ENCODE measurements at regions not wholly inside any gene's neighbourhood (a gene's known extent, or its start where the extent isn't known, plus 50 kb on each side); places are given as distances from the start of the nearest gene placed in this dataset.
A peak's percentile ranks its signal among the peaks of the same experiment; 100 is the strongest.

DNA sequence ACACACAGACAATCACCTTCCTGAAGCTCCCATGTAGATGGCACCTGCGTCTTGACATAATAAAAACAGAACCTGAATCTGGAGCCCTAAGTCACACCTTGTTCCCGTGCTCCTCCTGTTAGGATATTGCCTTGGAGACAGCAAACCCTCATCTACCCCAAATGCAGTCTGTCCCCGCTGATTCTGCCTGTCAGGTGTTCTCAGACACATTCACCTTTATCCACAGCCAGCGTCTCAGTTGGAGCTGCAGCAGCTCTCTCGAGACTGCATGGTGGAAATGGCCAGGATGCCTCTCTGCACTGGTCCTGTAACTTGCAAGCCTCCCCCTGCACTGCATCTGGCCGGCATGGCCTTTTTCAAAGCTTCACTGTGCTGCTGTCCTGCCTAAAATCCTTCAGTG lies 218.0 kb upstream of the ZNF32 start:
- Mint-ChIP-seq H3K27ac (no peak overlapping the region), H3K9me3 (ENCODE audit: insufficient read depth) (no peaks in the 10 kb centered on the region), H3K36me3 (ENCODE audit: low read depth) (no peaks in the 10 kb centered on the region), H3K4me3 (no peak overlapping the region), H3K4me1 (ENCODE audit: low read depth) (peaks cover 6% of the 10 kb centered on the region), H3K27me3 (ENCODE audit: low read depth) (peaks cover 9% of the 10 kb centered on the region)
- no peak for ATAC-seq
- ChIA-PET POLR2A (no interaction called here), CTCF (no interaction called here)
- no peak for DNase-seq

DNA sequence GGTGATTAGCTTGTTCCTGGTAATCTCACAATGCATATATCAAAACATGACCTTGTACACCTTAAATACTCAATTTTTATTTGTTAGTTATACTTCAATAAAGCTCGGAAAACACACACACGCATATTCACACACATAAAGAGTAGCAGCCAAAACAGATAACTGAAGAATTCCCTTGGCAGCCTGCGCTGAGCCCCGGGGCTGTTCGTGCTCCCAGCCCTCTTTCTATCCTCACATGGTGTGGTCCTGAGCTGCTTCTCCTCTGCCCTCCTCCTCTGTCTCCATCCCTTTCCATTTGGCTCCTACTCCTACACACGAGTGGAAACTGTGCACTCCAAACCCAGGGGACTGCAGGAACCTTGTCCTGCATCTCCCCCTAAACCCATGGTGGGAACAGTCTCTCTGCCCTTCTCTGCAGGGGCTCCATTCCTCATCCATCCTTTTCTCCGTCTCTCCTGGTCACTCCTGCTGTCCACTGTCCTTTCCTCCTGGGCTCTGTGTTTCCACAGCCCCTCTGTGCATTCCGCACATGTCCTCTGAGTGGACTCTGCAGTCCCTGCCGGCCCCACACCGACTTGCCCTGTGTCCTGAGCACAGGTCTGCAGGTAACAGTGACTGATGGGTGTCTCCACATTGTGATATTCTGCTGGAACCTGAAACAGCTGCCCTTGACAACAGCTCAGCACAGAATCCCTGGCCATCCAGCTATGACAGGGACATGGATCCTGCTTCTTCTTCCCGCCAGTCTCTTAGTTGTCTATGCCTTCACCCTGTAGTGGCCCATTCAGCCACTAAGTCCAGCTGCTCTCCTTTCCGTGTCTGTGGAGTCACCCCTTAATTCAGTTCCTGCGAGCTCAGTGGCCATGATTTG lies 216.8 kb upstream of the ZNF32 start:
- H3K27me3 Mint-ChIP-seq (ENCODE audit: low read depth) = peaks cover 10% of the 10 kb centered on the region
- ATAC-seq = no peak
- POLR2A ChIA-PET = interaction anchor here (0.5 kb wide), 1 partner anchor 321 kb away, joined by 3 read pairs; no protein-coding TSS in a partner anchor
- no peaks in the 10 kb centered on the region for H3K9me3 Mint-ChIP-seq (ENCODE audit: insufficient read depth)
- H3K4me3 Mint-ChIP-seq = no peak overlapping the region
- CTCF ChIA-PET = no interaction called here
- H3K27ac Mint-ChIP-seq = no peak overlapping the region
- H3K36me3 Mint-ChIP-seq (ENCODE audit: low read depth) = no peaks in the 10 kb centered on the region
- peaks cover 6% of the 10 kb centered on the region for H3K4me1 Mint-ChIP-seq (ENCODE audit: low read depth)
- no peak for DNase-seq

DNA sequence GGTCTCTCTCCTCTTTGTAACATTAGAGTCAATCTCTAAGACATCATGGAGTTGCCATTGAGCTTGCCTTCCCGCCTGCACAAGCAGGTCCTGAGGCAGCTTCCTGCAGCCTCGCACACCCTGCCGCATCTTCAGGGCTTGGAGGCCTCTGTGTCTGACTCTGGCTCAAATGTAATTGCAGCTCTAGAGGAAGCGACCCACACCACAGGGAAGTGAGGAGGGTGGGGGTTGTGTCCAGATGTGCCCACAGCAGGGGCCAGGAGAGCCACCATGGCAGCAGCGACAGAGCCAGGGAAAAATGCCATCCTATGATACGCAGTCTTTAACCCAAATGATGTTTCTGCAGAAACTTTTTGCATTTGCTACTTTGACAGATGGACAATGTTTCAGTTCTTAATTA lies 216.0 kb upstream of the ZNF32 start:
- H3K36me3 Mint-ChIP-seq (ENCODE audit: low read depth) = no peaks in the 10 kb centered on the region
- no peak for ATAC-seq
- H3K9me3 Mint-ChIP-seq (ENCODE audit: insufficient read depth) = no peaks in the 10 kb centered on the region
- H3K27me3 Mint-ChIP-seq (ENCODE audit: low read depth) = peaks cover 12% of the 10 kb centered on the region
- CTCF ChIA-PET = no interaction called here
- H3K4me3 Mint-ChIP-seq = no peak overlapping the region
- peaks cover 6% of the 10 kb centered on the region for H3K4me1 Mint-ChIP-seq (ENCODE audit: low read depth)
- POLR2A ChIA-PET = no interaction called here
- H3K27ac Mint-ChIP-seq = no peak overlapping the region
- no peak for DNase-seq

DNA sequence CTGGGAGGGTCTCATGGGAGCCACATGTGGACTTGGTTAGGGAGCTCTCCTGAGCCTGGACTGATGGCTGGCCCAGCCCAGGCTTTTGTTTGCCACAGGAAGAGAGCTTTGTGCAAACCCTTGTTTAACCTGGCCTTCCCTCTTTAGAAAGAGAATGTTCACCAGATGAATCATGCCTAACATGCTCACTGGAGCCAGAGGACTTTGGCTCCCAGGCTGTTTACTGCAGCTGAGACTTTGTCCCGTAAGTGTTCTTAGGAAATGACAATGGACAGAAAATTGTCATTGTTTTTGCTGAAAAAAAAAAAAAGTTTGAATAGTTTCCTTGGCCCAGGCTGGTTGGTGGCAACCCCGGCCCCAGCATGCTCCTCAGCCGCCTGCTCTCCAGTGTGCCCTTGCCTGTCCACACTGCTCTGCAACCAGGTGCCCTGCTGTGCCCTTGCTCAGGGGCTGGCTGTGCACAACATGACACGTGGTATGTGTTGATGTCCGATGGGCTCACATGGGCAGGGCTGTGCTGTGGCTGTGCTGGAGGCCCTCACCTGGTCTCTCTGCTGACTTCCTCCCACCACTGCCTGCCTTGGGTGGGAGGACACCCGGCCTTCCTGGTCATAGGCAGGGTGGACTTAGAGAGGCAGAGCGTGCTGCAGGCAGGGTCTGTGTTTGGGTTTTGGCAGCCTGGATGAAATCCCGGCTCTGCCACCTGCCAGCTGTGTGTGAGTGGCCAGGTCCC lies 215.3 kb upstream of the ZNF32 start:
- Mint-ChIP-seq H3K27ac (no peak overlapping the region), H3K36me3 (ENCODE audit: low read depth) (no peaks in the 10 kb centered on the region), H3K9me3 (ENCODE audit: insufficient read depth) (no peaks in the 10 kb centered on the region), H3K4me1 (ENCODE audit: low read depth) (peaks cover 6% of the 10 kb centered on the region), H3K4me3 (no peak overlapping the region), H3K27me3 (ENCODE audit: low read depth) (peaks cover 12% of the 10 kb centered on the region)
- DNase-seq (no peak), ATAC-seq (no peak)
- CTCF ChIA-PET = no interaction called here
- POLR2A ChIA-PET = no interaction called here

DNA sequence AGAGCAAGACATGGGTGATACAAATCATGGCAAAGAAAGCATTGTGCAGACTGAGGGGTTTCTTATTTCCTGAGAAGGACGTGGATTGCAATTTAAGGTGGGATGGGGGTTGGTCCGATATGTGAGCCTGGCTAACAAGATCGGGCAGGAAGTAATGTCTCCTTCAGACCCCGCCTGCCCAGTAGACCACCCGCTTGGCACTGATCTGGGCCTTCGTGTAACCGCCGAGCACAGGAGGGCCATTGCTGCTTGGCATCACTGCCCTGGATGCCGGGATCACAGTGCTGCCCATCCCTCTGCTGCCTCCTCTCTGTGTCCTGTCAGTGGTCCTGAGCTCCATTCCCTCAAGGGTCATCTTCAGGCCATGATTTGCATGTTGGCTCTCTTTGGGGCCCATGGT lies 214.6 kb upstream of the ZNF32 start:
- H3K27ac Mint-ChIP-seq = no peak overlapping the region
- H3K36me3 Mint-ChIP-seq (ENCODE audit: low read depth) = no peaks in the 10 kb centered on the region
- no peak overlapping the region for H3K4me3 Mint-ChIP-seq
- H3K4me1 Mint-ChIP-seq (ENCODE audit: low read depth) = peaks cover 6% of the 10 kb centered on the region
- POLR2A ChIA-PET = no interaction called here
- H3K9me3 Mint-ChIP-seq (ENCODE audit: insufficient read depth) = no peaks in the 10 kb centered on the region
- DNase-seq (no peak), ATAC-seq (no peak)
- CTCF ChIA-PET = no interaction called here
- H3K27me3 Mint-ChIP-seq (ENCODE audit: low read depth) = peaks cover 12% of the 10 kb centered on the region

DNA sequence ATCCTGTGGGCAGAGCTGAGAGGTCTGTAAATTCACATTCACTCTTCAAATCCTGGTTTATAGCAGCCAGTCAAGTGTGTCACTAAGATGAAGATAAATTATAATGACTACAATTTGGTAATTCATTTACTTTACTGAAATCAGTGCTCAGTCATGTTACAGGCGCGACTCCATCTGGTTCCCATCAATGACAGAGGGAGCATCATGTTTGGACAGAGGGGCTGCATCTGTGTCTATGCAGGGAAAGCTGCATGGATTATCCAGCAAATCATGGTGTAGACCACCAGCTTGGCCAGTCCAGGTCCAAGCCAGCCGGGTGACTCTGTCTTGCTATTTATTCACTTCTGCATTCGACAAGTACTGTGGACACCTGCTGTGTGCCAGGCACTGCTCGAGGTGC lies 214.1 kb upstream of the ZNF32 start:
- no peak overlapping the region for H3K4me3 Mint-ChIP-seq
- ChIA-PET CTCF (no interaction called here), POLR2A (interaction anchor here (0.6 kb wide), 1 partner anchor 375 kb away, joined by 3 read pairs; no protein-coding TSS in a partner anchor)
- H3K36me3 Mint-ChIP-seq (ENCODE audit: low read depth) = no peaks in the 10 kb centered on the region
- no peaks in the 10 kb centered on the region for H3K9me3 Mint-ChIP-seq (ENCODE audit: insufficient read depth)
- DNase-seq (no peak), ATAC-seq (no peak)
- peaks cover 6% of the 10 kb centered on the region for H3K4me1 Mint-ChIP-seq (ENCODE audit: low read depth)
- no peak overlapping the region for H3K27ac Mint-ChIP-seq
- peaks cover 12% of the 10 kb centered on the region for H3K27me3 Mint-ChIP-seq (ENCODE audit: low read depth)

DNA sequence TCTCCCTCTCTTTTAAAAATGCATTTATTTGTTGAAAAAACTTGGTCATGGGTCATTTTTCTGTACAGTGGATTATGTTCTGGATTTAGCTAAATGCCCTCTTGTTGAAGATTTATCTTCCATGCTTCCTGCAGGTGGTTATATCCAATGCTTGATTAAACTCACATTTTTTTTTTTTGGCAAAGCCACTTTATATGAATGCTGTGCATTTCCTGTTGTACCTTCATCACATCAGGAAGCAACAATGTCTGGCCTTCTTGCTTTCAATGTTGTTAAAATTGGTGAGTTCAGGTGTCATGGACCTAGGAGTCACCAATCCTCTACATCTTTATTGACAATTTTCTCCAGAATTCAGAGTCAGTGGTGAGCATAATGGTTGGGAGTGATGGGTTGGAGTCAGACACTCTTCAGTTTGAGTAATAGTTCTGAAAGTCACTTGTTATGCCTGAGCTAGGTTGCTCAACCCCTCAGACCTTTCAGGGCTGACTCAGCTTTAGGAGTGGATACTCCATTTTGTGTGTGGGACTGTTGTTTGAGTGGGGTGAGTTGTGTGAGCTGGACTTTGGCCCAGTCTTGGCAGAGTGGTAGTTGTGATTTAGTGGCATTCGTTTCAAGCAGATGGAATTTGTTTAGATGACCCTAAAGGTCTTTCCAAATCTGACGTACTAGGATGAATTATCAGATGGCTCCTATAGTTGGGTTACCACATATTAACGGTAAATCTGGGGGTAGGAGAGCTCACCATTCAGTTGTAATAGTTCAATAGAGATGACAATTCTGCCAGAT lies 213.5 kb upstream of the ZNF32 start:
- Mint-ChIP-seq H3K4me1 (ENCODE audit: low read depth) (peaks cover 8% of the 10 kb centered on the region), H3K36me3 (ENCODE audit: low read depth) (no peaks in the 10 kb centered on the region), H3K4me3 (no peak overlapping the region), H3K9me3 (ENCODE audit: insufficient read depth) (no peaks in the 10 kb centered on the region), H3K27me3 (ENCODE audit: low read depth) (peaks cover 12% of the 10 kb centered on the region), H3K27ac (no peak overlapping the region)
- ATAC-seq (no peak), DNase-seq (no peak)
- ChIA-PET CTCF (interaction anchor here (0.6 kb wide), 1 partner anchor 84 kb away, joined by 6 read pairs; no protein-coding TSS in a partner anchor), POLR2A (interaction anchor here (0.6 kb wide), 1 partner anchor 374 kb away, joined by 3 read pairs; no protein-coding TSS in a partner anchor)

DNA sequence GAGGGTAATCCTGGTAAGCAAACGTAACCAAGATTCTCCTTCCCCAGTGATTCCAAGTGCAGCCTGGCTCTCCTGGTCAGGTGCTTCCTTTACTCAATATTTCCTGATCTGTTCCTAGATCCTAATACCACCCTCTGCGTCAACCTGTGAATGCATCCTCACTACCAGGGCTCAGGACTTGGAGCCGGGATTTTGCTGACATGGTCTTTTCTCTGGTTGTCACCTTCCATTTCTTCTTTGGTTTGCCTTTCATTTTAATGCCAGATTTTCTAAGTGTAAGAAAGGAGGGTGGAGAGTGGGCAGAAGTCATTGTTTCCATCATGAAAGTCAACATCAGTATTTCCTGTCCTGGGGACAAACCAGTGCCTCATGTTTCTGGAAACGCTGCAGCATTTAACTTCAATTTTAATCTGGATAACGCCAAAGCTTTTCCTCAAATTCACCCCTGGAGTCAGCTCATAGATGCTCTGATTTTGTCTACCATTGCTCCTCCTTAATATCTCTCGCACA lies 210.4 kb upstream of the ZNF32 start:
- peaks cover 9% of the 10 kb centered on the region for H3K4me1 Mint-ChIP-seq (ENCODE audit: low read depth)
- DNase-seq = no peak
- H3K27me3 Mint-ChIP-seq (ENCODE audit: low read depth) = peaks cover 3% of the 10 kb centered on the region
- H3K4me3 Mint-ChIP-seq = no peak overlapping the region
- no peak overlapping the region for H3K27ac Mint-ChIP-seq
- POLR2A ChIA-PET = no interaction called here
- CTCF ChIA-PET = interaction anchor here (0.7 kb wide), 1 partner anchor 9 kb away, joined by 3 read pairs; no protein-coding TSS in a partner anchor
- H3K36me3 Mint-ChIP-seq (ENCODE audit: low read depth) = no peaks in the 10 kb centered on the region
- H3K9me3 Mint-ChIP-seq (ENCODE audit: insufficient read depth) = no peaks in the 10 kb centered on the region
- no peak for ATAC-seq

DNA sequence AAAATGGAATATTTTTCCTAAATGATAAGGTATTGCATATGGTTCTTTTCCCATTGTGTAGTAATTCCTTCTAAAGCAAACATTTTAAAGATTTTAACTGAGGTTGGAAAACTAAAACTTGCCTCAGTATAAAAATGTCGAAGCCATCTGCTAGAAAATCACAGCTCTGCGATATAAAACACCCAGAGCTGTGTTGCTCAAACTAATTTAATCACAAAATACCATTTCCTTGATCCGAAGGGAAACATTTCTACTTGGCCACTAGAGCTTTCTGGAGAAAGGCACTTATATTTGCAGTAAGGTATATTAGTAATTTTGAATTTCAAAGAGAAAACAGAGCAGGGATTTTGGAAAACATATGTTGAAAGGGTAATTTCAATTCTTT lies 209.2 kb upstream of the ZNF32 start:
- Mint-ChIP-seq H3K27ac (no peak overlapping the region), H3K4me3 (no peak overlapping the region), H3K9me3 (ENCODE audit: insufficient read depth) (no peaks in the 10 kb centered on the region), H3K27me3 (ENCODE audit: low read depth) (peaks cover 3% of the 10 kb centered on the region), H3K36me3 (ENCODE audit: low read depth) (no peaks in the 10 kb centered on the region), H3K4me1 (ENCODE audit: low read depth) (peaks cover 9% of the 10 kb centered on the region)
- CTCF ChIA-PET = no interaction called here
- POLR2A ChIA-PET = no interaction called here
- no peak for ATAC-seq
- no peak for DNase-seq

DNA sequence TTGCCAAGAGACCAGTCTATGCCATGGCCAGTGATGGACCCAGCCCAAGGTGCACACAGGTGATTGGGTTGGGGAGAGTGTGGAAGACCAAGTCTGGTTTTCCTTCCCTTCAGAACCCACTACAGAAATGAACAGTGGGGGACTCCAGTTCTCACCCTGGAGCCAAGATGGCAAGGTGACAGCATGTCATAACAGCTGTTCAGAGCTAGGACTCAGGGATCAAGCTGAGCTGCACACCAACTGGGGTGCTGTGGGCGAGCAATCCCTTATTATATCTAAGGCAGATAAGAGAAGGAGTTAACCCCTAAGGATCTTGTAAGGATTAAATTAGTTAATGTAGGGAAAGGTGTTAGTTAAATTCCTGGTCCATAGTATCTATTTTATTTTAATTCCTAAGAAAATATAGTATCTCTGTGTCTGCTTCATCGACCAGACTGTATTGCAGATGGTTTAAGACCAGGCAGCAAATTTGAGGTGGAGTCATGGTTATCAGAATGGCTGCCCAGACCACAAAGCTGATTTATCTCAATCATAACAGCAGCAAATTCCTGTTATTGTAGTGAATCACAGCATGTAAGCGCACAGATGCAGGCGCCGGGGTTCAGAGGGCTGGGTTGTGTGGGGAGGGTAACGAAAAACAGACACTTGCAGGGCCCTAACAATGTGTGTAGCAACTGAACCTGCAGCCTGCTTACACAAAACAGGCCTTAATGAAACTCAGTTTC lies 208.7 kb upstream of the ZNF32 start:
- no peak overlapping the region for H3K27ac Mint-ChIP-seq
- ATAC-seq = no peak

DNA sequence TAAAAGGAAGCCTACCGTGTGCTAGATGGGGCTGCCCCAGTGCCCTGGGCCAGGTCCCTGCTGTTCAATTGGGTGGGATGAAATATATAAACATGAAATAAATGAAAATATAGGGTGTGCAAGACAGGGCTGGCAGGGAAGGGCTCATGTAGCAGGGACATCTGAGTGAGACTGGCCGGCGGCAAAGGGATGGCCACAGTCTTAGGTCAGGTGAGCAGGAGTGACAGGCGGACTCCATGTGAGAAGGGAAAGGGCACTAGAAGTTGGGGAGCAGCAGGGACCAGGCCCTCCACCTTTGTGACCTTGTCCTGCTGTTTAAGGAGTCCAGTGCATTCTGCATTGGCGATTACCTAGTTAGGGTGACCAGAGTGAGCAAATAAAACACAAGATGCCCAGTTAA lies 207.6 kb upstream of the ZNF32 start:
- ChIA-PET POLR2A (no interaction called here), CTCF (no interaction called here)
- H3K9me3 Mint-ChIP-seq (ENCODE audit: insufficient read depth) = no peaks in the 10 kb centered on the region
- H3K36me3 Mint-ChIP-seq (ENCODE audit: low read depth) = no peaks in the 10 kb centered on the region
- no peak overlapping the region for H3K4me3 Mint-ChIP-seq
- ATAC-seq (no peak), DNase-seq (peak; percentile 14)
- no peak overlapping the region for H3K27ac Mint-ChIP-seq
- H3K27me3 Mint-ChIP-seq (ENCODE audit: low read depth) = peaks cover 3% of the 10 kb centered on the region
- peaks cover 2% of the 10 kb centered on the region for H3K4me1 Mint-ChIP-seq (ENCODE audit: low read depth)

More for the DNA sequence above, 208.7 kb upstream of the ZNF32 start:
- CTCF ChIA-PET = no interaction called here
- no peaks in the 10 kb centered on the region for H3K36me3 Mint-ChIP-seq (ENCODE audit: low read depth)
- H3K4me3 Mint-ChIP-seq = no peak overlapping the region
- POLR2A ChIA-PET = no interaction called here
- peaks cover 3% of the 10 kb centered on the region for H3K27me3 Mint-ChIP-seq (ENCODE audit: low read depth)
- H3K4me1 Mint-ChIP-seq (ENCODE audit: low read depth) = peaks cover 8% of the 10 kb centered on the region
- H3K9me3 Mint-ChIP-seq (ENCODE audit: insufficient read depth) = no peaks in the 10 kb centered on the region
- peak; percentile 16 for DNase-seq

All from activated CD8-positive, alpha-beta T cell treated with anti-CD3 and anti-CD28 coated beads, Interleukin-2, amount 10 ng/mL, durations not matched to agents 7 days and 5 days (primary cell).